Uterus (tissue), 2 donors: ENCODE measurements at regions not wholly inside any gene's neighbourhood (a gene's known extent, or its start where the extent isn't known, plus 50 kb on each side); places are given as distances from the start of the nearest gene placed in this dataset.

Experiments used
- CTCF ChIP-seq, 4 experiments: fragments of 200-600 bp in 2 of 4; fragments of 450-650 bp in 2 of 4; sonication (generic) in 2 of 4; IDR thresholded peaks; one replicate each; pipeline ENCODE4 v1.5.1; 2016 to 2019; ENCODE audit warnings: antibody characterized with exemption in 4 of 4, mild to moderate bottlenecking in 2 of 4, moderate library complexity in 1 of 4
- POLR2A ChIP-seq, 2 donors: fragments of 450-650 bp; IDR thresholded peaks; one replicate each; pipeline ENCODE4 v1.6.1; 2016; ENCODE audit warnings: antibody characterized with exemption in 2 of 2, mild to moderate bottlenecking in 1 of 2, moderate library complexity in 1 of 2

DNA sequence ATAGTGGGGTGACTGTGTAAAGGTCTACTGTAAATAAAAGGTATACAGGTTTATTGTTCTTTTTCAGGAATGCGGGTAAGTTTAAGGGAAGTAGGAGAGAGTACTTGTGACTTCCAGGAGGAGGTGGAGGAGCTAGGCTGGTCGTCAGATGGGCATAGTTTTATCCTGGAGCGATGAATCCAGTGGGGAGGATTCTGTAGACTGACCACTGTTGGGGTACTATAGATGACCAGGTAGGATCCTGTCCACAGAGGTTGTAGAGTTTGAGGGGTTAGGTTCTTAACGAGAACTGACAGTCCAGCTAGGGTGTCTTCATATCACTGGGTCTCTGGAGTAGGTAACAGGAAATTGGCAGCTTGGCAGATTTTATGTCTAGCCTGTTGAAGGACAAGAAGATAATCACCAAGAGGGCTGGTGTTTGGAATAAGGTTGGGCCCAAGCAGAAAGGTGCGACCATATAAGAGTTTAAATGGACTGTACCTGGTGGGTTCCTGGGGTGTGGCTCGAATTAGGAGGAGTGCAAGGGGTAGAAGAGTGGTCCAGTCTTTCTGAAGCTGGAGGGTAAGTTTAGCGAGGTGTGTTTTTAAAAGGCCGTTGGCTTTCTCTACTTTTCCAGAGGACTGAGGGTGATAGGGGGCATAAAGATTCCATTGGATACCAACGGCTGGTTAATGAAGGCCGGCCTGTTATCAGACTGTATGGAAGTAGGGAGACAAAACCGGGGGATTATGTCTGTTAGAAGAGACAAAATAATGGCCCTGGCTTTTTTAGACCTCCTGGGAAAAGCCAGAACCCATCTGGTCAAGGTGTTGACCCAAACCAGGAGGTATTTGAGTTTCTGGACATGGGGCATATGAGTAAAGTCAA, 751.3 kb upstream of the ADGRB3 start:
- TF ChIP-seq POLR2A (IDR thresholded peaks at IDR 0.05) = no peak
- TF ChIP-seq CTCF (IDR thresholded peaks at IDR 0.05) = no peak
